T-helper 17 cell (primary cell): ENCODE measurements at regions not wholly inside any gene's neighbourhood (a gene's known extent, or its start where the extent isn't known, plus 50 kb on each side); places are given as distances from the start of the nearest gene placed in this dataset.

ENCODE experiments used
- ATAC-seq: fragments of 150-1000 bp; cut with Tn5 transposase; 2 replicates; pipeline ENCODE4 v1.10.0; 2021; ENCODE audit warnings: mild to moderate bottlenecking, moderate library complexity
- DNase-seq, 3 donors: peaks; one replicate each; pipeline versions ENCODE4 v3.0.0 to v3.0.0-alpha.2; 2020 to 2021
- H3K9me3 ChIP-seq: one replicate; pipeline ENCODE4 v1.7.0; 2013; ENCODE audit warnings: low read length, mild to moderate bottlenecking; ENCODE audit not compliant: control insufficient read depth, poor library complexity, severe bottlenecking
- H3K27ac Mint-ChIP-seq: one replicate; pipeline ENCODE4 v1.8.0; 2022; ENCODE audit warnings: mild to moderate bottlenecking, moderate library complexity, mixed read lengths
- H3K27me3 Mint-ChIP-seq: one replicate; pipeline ENCODE4 v1.8.0; 2022; ENCODE audit warnings: mixed read lengths
- H3K36me3 Mint-ChIP-seq: one replicate; pipeline ENCODE4 v1.8.0; 2022; ENCODE audit warnings: low read depth, mixed read lengths
- H3K4me1 Mint-ChIP-seq: one replicate; pipeline ENCODE4 v1.8.0; 2022; ENCODE audit warnings: mild to moderate bottlenecking, mixed read lengths
- H3K4me3 Mint-ChIP-seq: one replicate; pipeline ENCODE4 v1.8.0; 2022; ENCODE audit warnings: mild to moderate bottlenecking, moderate library complexity, mixed read lengths

DNA sequence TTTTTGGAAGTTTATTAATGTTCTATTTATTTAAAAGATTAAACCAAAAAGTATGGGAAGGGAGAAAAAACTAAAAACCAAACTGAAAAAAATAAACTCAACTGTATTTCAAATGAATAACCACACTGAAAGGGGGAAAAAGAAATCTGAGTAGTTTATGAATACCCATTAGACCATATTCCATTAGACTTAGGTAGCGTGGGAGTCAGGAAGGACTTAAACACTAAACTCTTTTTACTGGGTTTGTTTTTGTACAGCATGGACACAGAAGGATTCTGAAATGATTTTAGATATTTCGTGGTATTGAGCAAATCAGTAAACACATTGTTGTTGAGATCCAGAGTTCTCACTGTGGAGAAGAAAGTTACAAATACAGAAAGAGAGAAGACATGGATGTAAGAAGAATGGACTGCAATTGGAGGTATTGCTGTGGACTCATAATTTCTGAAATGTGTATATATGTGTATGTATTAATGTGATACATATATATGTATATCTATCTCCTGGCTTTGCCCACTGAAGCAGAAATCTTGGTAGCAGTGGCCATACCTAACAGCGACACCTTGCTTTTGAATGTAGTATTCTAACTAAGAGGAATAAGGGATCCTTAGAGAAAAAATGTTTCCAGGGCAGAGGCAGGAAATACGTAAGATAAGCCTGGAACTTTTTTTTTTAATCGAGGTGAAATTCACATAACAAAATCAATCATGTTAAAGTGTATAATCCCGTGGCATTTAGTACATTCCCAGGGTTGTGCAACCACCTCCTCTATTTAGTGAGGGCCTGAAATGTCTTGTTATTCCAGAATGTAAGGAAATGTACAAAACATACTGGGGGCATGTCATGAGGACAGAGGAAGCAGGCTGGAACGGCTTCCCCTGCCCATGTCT is 228.8 kb downstream of the SMARCA2 start:
- Mint-ChIP-seq H3K27me3 (peaks cover 19% of the 10 kb centered on the region), H3K36me3 (peaks cover 2% of the 10 kb centered on the region), H3K4me3 (no peak overlapping the region), H3K27ac (no peak overlapping the region), H3K4me1 (peaks cover 13% of the 10 kb centered on the region)
- no peak for DNase-seq
- ATAC-seq, result no peak
- no peaks in the 10 kb centered on the region for H3K9me3 ChIP-seq

DNA sequence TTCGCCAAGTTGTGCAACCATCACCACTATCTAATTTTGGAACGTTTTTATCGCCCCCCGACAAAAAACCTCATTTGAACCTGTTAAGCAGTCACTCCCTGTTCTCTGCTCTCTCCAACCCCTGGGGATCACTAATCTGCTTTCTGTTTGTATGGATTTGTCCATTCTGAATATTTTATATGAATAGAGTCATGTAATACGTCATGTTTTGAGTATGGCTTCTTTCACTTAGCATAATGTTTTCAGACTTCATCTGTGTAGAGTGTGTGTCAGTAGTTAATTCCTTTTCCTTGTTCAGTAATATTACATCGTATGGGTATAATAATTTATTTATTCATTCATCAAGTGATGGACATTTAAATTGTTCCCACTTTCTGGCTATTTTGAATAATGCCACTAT is 232.2 kb downstream of the SMARCA2 start:
- ATAC-seq (no peak), DNase-seq (no peak)
- peaks cover 2% of the 10 kb centered on the region for H3K36me3 Mint-ChIP-seq
- no peak overlapping the region for H3K4me3 Mint-ChIP-seq
- H3K9me3 ChIP-seq, result no peaks in the 10 kb centered on the region
- H3K27ac Mint-ChIP-seq, result no peak overlapping the region
- H3K4me1 Mint-ChIP-seq, result peaks cover 5% of the 10 kb centered on the region
- peaks cover 14% of the 10 kb centered on the region for H3K27me3 Mint-ChIP-seq

DNA sequence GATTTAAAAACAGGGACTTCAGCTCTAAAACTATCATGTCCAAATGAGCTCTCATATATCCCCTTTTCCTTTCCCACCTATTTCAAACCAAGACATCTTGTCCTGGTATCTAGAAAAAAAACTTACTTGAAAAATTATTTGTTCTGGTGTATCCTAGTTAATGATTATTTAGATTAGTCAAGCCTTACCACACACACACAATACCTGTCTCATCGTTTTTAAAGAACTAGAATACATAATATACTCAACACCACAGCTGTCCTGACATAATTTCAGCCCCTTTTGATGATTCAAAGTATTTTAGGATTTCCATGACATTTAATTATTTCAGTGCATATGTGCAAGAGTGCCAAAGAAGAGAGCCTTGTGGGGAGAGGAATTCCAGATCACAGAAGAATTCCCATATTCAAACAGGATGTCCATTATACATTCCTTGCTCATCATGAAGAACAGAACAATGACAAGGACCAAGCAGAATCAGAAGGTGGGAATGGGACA is 233.7 kb downstream of the SMARCA2 start:
- Mint-ChIP-seq H3K36me3 (peaks cover 2% of the 10 kb centered on the region), H3K4me1 (no peaks in the 10 kb centered on the region), H3K27me3 (peaks cover 4% of the 10 kb centered on the region), H3K27ac (no peak overlapping the region), H3K4me3 (no peak overlapping the region)
- no peak for ATAC-seq
- no peak for DNase-seq
- H3K9me3 ChIP-seq, result no peaks in the 10 kb centered on the region

DNA sequence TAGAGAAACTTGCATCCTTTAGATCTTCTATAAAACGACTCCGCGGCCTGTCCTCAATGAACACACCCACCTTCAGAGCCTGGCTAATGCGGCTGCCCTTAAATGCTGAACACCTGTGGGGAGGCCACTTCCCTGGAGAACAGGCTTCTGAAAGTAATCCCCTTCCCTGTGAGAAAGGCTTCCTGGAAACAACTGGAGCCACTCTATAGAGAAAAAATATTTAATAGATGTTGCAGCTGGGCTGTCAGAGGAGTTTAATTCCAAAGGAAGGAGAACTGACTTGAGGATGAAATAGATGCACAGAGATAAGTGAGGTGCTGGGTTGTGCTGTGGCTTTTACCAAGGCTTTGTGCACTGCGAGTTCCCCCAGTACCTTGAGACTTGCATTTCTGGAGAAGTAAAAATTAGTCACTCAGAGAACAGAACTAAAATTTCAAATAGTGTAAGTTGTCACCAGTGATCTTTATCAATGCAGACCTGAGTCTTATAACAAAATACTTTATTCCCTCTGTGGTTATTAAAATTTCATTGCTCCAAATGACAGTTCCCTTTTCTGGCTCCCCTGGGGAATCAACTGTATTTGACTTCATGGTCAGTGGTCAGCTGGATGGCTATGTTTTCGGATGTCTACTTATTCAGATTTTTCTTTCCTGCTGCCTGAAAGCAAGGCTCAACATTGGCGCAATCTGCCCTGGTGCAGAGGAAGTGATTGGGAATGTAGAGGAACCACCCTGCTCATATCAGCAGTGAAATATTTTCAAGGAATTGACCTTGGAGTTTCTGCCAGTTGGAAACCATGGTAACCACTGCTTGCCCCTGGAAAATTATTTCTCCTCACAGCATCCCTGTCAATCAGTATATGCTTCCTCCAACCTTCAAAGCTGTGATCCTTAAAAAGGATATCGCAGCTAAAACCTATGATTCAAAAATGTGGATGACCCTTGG is 238.8 kb downstream of the SMARCA2 start:
- Mint-ChIP-seq H3K4me3 (no peak overlapping the region), H3K36me3 (peaks cover 2% of the 10 kb centered on the region), H3K4me1 (no peaks in the 10 kb centered on the region), H3K27ac (no peak overlapping the region), H3K27me3 (peaks cover 14% of the 10 kb centered on the region)
- ATAC-seq (no peak), DNase-seq (no peak)
- H3K9me3 ChIP-seq, result no peaks in the 10 kb centered on the region

DNA sequence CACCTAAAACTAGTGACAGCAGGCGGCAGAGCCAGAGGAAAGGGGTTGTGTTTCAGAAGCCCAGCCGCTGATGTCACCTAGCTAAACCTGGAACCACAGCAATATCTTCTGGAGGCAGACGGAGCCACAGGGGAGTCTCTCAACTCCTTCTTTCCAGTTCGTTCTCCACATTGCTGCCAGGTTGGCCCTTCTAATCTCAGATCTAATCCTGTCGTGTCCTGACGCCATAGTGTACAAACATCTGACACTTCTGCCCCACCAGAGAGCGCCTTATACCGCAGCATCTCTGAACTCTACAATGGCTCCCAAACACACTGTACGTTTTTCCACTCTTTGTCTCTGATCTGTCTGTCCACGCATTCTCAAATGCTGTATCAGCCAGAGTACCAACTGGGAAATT is 240.0 kb downstream of the SMARCA2 start:
- DNase-seq, result no peak
- H3K27ac Mint-ChIP-seq, result no peak overlapping the region
- H3K4me3 Mint-ChIP-seq, result no peak overlapping the region
- ATAC-seq, result no peak
- peaks cover 22% of the 10 kb centered on the region for H3K27me3 Mint-ChIP-seq
- H3K36me3 Mint-ChIP-seq, result peaks cover 2% of the 10 kb centered on the region
- H3K9me3 ChIP-seq, result no peaks in the 10 kb centered on the region
- no peaks in the 10 kb centered on the region for H3K4me1 Mint-ChIP-seq

DNA sequence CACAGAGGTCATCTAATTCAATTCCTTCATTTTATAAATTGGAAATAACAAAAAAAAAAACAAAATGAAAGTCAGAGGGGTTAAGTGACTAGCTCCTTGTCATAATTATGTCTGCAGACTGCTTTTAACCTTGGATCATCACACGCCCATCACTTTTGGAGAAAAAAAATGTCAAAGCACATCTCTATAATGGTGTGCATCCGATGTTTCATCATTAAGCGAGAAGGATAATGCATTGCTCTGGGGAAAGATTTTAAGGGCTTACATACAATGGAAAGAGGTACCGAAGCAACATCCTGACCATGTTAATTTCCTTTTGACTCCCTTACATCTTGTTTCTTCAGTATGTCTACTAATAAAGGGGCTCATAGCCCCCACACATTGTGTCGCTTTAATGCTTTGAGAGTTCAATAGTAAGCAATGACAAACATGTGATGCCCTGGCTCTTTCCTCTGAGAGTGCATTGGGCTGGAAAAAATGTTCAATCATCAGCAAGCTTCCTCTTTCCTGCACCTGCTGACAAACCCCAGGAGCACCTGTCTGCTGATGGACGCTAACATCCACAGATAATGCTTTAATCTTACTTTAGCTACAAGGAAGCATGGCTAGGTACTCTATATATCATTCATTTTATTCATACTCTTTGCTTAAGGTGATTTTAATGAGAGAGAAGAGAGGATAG is 242.2 kb downstream of the SMARCA2 start:
- H3K27me3 Mint-ChIP-seq, result peaks cover 41% of the 10 kb centered on the region
- H3K4me3 Mint-ChIP-seq, result no peak overlapping the region
- peaks cover 2% of the 10 kb centered on the region for H3K36me3 Mint-ChIP-seq
- no peak for DNase-seq
- no peak for ATAC-seq
- no peak overlapping the region for H3K27ac Mint-ChIP-seq
- H3K4me1 Mint-ChIP-seq, result no peaks in the 10 kb centered on the region
- no peaks in the 10 kb centered on the region for H3K9me3 ChIP-seq

DNA sequence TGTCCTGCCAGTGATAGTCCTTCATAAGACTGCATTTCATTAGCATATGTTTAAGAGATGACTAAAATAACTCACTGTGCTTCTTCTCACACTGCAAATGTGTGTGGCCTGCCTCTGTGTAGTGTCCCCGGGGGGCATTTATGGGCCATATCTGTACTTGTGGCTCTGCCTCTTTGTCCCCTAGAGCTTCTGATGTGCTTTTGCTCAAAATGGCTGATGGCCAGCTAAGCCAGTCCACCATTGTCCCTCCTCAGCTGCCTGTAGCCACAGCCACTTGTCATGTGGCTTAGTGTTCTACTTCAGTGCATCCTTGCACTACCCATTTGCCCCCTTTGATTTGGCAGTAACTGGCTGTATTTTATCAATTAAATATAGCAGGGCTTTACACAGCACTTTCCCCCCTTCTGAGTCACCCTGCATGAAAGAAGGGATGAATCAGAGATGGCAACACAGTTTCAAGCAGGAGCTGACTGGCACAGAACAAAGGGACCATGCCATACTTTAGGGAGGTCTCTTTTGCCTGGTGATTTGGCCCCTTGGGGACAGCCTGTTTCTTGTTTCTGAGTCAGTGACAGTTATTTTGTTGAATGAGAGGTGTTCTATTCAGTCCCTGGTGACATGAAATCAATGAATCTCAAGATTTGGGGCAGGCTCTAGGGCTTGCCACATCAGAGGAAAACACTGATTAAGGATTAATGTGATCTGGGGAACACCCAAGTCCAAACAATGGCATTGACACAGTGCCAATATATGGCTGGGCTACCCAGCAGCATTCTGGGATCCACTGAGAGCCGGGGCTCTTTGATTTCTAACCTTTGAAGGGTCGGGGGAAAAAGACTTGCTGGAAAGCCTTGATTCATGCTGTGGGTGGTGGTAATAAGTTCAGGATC is 245.5 kb downstream of the SMARCA2 start:
- Mint-ChIP-seq H3K36me3 (peaks cover 2% of the 10 kb centered on the region), H3K27me3 (peaks cover 44% of the 10 kb centered on the region), H3K4me3 (no peak overlapping the region), H3K27ac (no peak overlapping the region), H3K4me1 (peaks cover 5% of the 10 kb centered on the region)
- ATAC-seq, result no peak
- DNase-seq, result no peak
- H3K9me3 ChIP-seq, result no peaks in the 10 kb centered on the region

DNA sequence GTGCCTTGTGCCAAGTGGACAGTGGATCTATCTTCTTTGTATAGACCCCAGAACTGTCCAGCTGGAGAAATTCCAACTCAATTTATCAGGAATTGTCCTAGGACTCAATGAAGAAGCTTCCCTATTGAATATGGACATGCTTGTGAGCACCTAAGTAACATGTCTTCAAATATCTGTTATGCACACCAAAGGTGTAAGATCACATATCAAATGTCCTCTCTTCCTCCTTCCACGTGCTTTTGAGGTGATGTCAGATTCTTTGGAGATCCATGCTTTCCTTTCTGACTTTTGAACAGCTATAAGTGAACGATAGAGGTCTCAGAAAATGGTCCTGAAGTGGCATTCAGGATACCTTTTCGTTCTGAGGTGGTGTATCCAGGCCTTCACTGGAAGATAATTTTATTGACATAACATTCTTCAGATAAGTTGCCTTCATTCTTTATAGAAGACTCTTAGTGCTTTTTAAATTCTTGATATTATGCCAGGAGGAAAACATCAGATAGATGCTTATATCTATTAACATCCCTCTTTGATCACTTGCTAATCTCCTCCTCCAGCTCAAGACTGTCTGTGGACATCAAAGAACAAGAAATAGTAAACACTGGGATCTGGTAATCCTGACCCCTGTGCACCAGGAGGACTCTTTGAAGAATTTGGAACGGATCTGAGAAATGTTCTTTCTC is 246.4 kb downstream of the SMARCA2 start:
- peaks cover 53% of the 10 kb centered on the region for H3K27me3 Mint-ChIP-seq
- peaks cover 2% of the 10 kb centered on the region for H3K36me3 Mint-ChIP-seq
- H3K27ac Mint-ChIP-seq, result no peak overlapping the region
- no peak for ATAC-seq
- H3K4me3 Mint-ChIP-seq, result no peak overlapping the region
- DNase-seq, result no peak
- no peaks in the 10 kb centered on the region for H3K9me3 ChIP-seq
- peaks cover 5% of the 10 kb centered on the region for H3K4me1 Mint-ChIP-seq

DNA sequence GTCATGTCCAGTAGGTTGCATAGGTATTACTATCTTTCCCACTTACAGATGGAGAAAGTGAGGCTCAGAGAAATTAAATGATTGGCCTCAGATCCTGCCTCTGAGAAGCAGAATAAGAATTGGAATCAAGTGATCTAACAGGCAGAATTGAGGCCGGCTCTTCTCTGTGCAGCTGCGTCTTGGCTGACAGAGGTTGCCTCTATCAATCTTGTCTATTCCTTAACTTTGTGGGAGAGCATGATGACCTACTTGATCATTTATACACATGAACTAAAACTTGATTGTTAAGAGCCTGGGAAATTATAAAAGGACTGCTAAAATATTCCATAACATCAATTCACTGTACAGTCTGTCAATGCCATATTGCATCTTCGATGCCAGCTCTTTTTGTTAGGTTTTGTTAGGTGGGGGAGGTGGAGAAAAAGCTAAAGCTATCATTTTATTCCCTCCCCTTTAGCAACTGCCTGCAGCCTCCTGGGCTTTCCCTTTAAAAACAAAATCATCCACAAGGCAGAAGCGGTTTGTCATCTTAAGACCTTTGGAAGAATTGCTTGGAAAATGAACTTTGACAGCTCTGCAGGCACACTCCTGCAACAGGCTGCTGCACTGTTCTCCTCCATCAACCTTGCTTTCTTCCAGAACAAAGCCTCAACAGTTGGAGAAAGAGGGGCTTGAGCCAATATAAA is 247.4 kb downstream of the SMARCA2 start:
- DNase-seq (no peak), ATAC-seq (no peak)
- no peak overlapping the region for H3K27ac Mint-ChIP-seq
- H3K4me3 Mint-ChIP-seq, result no peak overlapping the region
- H3K36me3 Mint-ChIP-seq, result peaks cover 2% of the 10 kb centered on the region
- H3K4me1 Mint-ChIP-seq, result peaks cover 5% of the 10 kb centered on the region
- no peaks in the 10 kb centered on the region for H3K9me3 ChIP-seq
- H3K27me3 Mint-ChIP-seq, result peaks cover 48% of the 10 kb centered on the region

DNA sequence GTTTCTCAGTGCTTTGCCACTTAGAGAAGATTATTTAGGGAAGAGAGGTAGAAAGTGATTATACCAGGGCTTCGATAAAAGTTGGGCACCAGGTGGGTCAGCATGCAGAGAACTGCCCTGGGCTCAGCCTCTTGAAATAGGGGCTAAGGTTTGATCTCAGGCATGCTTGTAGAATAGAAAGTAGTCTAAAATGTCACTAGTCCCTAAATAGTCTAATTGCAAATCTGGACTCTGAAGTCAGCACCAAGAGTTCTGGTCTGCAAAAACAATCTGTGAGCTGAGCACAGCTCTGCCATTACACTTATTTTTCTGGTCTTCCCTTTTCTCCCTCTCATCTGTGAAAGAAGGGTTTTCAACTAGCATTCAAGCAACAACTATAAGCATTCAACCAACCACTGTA is 248.0 kb downstream of the SMARCA2 start:
- ATAC-seq (no peak), DNase-seq (no peak)
- peaks cover 51% of the 10 kb centered on the region for H3K27me3 Mint-ChIP-seq
- H3K4me1 Mint-ChIP-seq, result peaks cover 5% of the 10 kb centered on the region
- no peak overlapping the region for H3K27ac Mint-ChIP-seq
- H3K4me3 Mint-ChIP-seq, result no peak overlapping the region
- no peaks in the 10 kb centered on the region for H3K9me3 ChIP-seq
- H3K36me3 Mint-ChIP-seq, result peaks cover 2% of the 10 kb centered on the region

DNA sequence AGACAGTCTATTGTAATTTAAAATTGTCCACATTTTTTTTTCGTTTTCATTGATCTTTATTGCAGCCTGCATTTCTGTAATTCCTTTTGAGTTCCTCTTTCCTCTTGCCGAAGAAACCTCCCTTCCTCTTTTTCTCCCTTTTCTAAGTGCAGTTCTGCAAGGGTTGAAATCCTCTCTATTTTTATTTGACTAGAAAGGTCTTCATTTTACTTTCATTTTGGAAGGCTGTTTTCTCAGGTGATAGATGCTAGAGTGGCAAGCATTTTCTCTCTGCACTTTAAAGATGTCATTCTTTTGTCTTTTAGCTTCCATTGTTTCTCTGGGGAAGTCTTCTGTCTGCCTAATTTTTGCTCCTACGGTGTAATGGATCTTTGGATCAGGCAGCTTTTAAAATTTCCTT is 248.5 kb downstream of the SMARCA2 start:
- H3K27ac Mint-ChIP-seq, result no peak overlapping the region
- peaks cover 53% of the 10 kb centered on the region for H3K27me3 Mint-ChIP-seq
- no peak overlapping the region for H3K4me3 Mint-ChIP-seq
- peaks cover 5% of the 10 kb centered on the region for H3K4me1 Mint-ChIP-seq
- ATAC-seq, result no peak
- no peak for DNase-seq
- no peaks in the 10 kb centered on the region for H3K9me3 ChIP-seq
- no peaks in the 10 kb centered on the region for H3K36me3 Mint-ChIP-seq
